HG03135 (cell line): ENCODE measurements at regions not wholly inside any gene's neighbourhood (a gene's known extent, or its start where the extent isn't known, plus 50 kb on each side); places are given as distances from the start of the nearest gene placed in this dataset.

Source experiments
- ATAC-seq: cut with Tn5 transposase; IDR thresholded peaks from one replicate; pipeline ENCODE4 v1.9.1; 2021; ENCODE audit warnings: mild to moderate bottlenecking, moderate library complexity; ENCODE audit not compliant: unreplicated experiment

GRCh38 chr16:9407206-9407758 is 315.8 kb downstream of the HAPSTR1 start:
- ATAC-seq = no peak

GRCh38 chr16:9408297-9408878 is 316.9 kb downstream of the HAPSTR1 start:
- ATAC-seq = no peak

- ATAC-seq = no peak
Observed at GRCh38 chr16:9409560-9410493, 318.4 kb downstream of the HAPSTR1 start.

- ATAC-seq = no peak
Observed at GRCh38 chr16:9411426-9411825, 320.0 kb downstream of the HAPSTR1 start.

DNA sequence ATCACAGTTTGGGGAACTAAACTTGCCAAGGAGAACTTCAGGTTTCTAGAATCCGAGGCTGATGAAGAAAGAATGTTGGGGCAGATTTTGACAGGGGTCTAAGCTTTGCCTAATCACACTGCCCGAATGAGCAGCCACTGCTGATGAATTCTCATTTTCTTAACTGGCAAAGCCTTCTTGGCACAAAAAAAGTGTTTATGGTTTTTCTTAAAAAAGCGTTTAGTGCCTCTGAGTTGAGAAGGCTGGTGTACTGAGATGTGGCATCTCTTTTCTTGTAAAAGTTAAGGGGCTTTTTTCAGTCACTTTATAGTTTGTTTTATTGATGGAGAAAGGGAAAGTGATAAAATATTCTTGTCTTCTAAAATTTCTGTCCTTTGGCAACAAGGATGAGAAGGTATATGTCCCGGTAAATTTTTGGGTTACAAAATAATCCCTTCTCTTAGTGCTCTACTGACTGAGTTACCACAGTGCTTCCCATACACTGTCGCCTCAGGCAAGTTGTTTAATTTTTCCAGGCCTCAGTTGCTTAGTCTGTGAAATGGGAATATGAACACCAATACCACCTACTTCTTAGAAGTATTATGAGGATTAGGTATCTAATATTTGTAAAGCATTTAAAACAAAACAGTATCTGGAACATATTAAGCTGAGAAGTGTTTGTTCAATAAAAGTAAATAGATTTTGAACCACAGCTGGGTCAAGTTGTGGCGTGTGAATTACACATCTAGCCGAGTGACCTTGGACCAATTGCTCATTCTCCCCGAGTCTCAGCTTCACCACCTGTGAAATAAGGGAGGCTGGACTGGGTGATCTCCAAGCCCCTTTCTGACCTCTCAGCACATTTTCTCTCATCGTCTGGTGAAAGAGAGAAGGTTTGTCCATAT is 320.8 kb downstream of the HAPSTR1 start:
- ATAC-seq = no peak

DNA sequence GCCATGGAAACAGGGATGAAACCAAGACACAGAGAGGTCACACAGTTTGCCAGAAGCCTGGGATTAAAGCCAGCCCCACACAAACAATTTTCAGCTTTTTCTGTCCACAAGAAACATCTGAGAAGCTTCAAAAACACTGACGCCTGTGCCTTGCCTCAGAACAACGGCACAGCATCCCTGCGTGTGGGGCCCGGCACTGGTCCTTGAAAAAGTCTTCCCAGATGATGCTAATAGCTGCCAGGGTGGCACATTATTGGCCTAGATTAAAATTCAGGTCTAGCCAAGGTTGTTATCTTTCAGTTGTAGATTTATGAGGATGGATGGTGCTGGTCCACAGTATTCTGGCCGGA is 321.4 kb downstream of the HAPSTR1 start:
- ATAC-seq = no peak

- no peak for ATAC-seq
Observed at GRCh38 chr16:9415545-9415944, 324.1 kb downstream of the HAPSTR1 start.

- ATAC-seq = no peak
Observed at GRCh38 chr16:9417898-9418297, 326.5 kb downstream of the HAPSTR1 start.

GRCh38 chr16:9419161-9419560 is 327.7 kb downstream of the HAPSTR1 start:
- ATAC-seq = no peak

DNA sequence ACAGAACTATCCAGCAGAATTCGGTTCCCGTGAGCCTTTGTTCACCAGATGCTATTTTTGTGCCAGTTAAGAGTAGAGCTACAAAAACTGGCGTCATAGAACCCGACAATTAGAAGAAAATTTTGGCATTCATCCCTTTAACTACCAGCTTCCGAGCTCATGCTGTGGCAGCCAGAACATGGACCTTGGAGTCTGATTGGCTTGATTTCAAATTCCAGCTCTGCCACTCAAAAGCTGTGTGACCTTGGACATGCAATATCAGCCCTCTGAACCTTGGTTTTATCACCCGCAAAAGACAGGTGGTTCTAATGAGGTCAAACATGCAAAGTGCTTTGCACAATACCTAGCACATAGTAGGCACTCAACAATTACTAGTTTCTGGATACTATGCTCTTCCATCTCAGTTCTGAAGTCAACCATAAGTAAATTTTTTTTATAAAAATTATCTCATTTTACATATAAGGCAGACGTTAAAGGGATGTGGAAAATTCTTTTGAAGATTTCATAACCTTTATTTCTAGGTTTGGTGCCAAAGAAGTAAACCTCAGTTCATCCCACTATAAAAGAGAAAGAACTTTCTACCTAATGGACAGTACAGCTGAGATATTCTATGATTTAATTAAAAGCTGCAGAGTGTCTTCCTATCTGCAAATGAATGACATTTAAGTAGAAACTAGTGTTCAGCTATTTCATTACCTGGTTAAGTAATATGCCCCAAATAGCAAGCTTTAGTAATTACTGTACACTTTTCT is 331.5 kb downstream of the HAPSTR1 start:
- ATAC-seq = no peak

GRCh38 chr16:9425236-9425635 is 333.8 kb downstream of the HAPSTR1 start:
- no peak for ATAC-seq

DNA sequence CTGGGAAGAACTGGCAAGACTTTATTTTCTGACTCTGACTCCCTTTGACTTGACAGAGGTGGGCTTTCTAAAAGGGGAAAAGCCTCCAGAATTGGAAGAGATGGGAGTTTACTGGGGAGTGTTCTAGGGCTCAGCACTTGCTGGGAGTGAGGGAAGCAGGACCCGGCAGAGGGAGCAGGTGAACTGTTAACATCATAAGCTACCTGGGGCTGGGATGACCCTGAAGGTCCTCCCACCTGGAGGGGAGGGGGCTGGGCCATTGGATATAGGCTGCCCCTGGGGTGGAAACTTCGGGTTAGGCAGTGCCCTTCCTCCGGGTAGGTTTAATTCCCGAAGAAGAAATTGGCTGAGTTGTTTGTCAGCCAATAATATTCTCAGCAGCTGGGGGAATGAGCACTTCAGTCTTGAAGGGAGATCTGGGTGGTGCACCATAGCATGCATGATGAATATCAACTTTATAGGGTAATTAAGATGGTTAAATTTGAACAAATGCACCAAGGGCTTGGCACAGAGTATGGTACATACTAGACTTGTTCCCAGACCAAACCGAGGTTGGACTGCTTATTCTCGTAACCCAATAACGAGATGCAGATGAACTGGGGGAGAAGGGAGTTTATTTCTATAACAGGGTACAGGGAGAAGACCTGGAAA is 337.0 kb downstream of the HAPSTR1 start:
- ATAC-seq = no peak

- no peak for ATAC-seq
Observed at GRCh38 chr16:9429646-9430330, 338.3 kb downstream of the HAPSTR1 start.

DNA sequence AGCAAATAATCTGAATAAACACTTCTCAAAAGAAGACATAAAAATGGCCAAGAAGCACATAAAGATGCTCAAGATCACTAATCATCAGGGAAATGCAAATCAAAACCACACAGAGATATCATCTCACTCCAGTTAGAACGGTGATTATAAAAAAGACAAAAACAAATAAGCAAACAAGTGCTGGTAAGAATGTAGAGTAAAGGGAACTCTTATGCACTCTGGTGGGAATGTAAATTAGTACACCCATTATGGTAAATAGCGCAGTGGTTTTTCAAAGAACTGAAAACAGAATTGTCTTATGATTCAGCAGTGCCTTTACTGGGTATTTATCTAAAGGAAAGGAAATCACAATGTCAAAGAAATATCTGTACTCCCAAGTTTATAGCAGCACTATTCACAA is 343.2 kb downstream of the HAPSTR1 start:
- no peak for ATAC-seq

- ATAC-seq = no peak
Observed at GRCh38 chr16:9436175-9436574, 344.7 kb downstream of the HAPSTR1 start.

GRCh38 chr16:9437115-9437514 is 345.7 kb downstream of the HAPSTR1 start:
- ATAC-seq = no peak

DNA sequence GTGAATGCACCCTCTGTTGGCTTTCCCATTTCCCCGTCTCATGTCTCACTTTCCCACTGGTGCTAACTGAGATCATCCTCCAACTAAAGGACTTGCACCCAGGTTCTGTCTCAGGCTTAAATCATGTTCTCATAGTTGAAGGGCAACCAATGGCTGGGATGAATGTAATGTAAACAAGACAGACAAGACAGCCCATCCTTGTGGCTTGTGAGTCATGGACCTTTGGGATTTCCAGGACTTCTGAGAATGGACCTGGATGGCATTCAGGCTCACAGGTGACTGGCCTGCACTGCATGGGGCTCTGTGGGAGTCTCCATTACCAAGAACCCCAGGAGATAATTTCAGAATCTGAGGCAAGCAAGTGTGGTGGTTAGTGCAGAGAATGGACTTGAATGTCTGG is 347.5 kb downstream of the HAPSTR1 start:
- ATAC-seq = no peak

DNA sequence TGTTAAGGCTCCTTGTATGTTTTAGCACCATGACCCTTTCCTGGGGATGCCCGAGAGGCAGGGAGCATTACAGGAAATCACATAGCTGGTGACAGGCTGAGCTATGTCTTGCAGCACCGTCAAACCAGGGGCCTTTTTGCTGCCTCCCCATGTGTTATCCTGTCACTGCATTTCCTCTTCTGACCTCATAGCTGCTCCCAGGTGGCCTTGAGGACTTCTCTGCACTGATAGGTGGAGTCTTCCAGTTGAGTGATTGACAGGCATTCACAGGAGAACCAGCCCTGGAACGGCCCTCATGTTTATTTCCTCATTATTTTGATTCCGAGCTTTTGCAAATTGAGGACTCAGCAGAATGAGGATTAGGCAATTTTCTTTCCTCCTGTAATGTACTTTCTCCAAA is 349.6 kb downstream of the HAPSTR1 start:
- no peak for ATAC-seq

DNA sequence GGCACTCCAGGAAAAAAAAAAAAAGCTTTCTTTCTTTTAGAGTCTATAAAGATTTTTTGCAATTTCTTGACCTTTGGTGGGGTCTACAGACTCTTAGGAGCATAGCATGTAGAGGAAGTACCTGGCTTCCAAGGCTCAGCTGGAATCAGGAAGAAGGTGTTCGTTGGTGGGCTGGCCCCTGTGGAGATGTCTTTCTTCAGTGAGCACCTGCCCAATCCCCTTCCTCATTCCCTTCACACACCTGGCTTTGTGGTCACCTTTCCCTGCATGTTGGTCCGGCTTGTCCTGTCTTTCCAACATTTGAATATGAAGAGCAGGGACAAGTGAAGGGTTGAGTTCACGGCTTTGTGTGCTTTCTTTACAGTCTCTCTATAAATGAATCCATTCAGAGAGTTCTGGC is 352.4 kb downstream of the HAPSTR1 start:
- ATAC-seq = no peak
